HAP-1 (cell line): ENCODE measurements at regions not wholly inside any gene's neighbourhood (a gene's known extent, or its start where the extent isn't known, plus 50 kb on each side); places are given as distances from the start of the nearest gene placed in this dataset.
A peak's percentile ranks its signal among the peaks of the same experiment; 100 is the strongest.

Experiments used
- DNase-seq, 2 experiments: peaks; one replicate each; pipeline ENCODE4 v3.0.0-alpha.2; 2016 to 2020; ENCODE audit warnings: low spot score in 2 of 2
- H3K27me3 ChIP-seq: fragments of 250-450 bp; sonication (Bioruptor Pico); 2 replicates; pipeline ENCODE4 v1.5.1; 2020; ENCODE audit warnings: low read depth, mild to moderate bottlenecking, moderate library complexity
- H3K36me3 ChIP-seq: fragments of 250-450 bp; sonication (Bioruptor Pico); replicated peaks from 2 replicates; pipeline ENCODE4 v1.5.1; 2020; ENCODE audit warnings: mild to moderate bottlenecking
- H3K4me1 ChIP-seq: fragments of 250-450 bp; sonication (Bioruptor Pico); 2 replicates; pipeline ENCODE4 v1.5.1; 2020; ENCODE audit warnings: mild to moderate bottlenecking
- H3K4me3 ChIP-seq: fragments of 250-450 bp; sonication (Bioruptor Pico); 2 replicates; pipeline ENCODE4 v1.5.1; 2020; ENCODE audit warnings: mild to moderate bottlenecking, moderate library complexity
- H3K9me3 ChIP-seq: fragments of 250-450 bp; sonication (Bioruptor Pico); 2 replicates; pipeline ENCODE4 v1.5.1; 2020; ENCODE audit warnings: mild to moderate bottlenecking, moderate library complexity
- in situ Hi-C: fragments of 300-500 bp; cut with MboI; formaldehyde crosslinking; loops from 3 replicates; pipeline ENCODE4 v1.14.3; 2020; ENCODE audit warnings: low sequenced_read_pairs, inconsistent platforms, mixed read lengths

DNA sequence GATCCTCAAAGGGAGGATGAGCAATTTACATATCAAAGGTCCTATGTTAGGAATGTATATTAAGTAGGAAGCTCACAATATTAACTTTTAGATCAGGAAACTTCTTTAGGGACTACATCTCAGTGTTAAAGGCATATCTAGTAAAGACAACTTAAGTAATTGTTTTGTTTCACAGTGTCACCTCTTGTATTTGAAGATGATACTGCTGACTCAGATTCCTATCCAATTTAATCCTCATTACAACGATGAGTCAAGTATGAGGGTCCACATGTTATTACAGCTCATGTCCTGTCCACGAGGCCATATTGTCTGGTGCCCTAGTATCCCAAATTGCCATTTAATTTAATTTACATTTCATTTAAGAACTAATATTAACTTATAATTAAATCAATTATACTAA, 523.9 kb downstream of the CCDC85A start:
- no peak for DNase-seq
- H3K4me1 ChIP-seq, result no peaks in the 10 kb centered on the region
- in situ Hi-C loops, result no loop called here

GRCh38 chr2:56709181-56709580, 525.4 kb downstream of the CCDC85A start:
- no peak for DNase-seq
- Histone ChIP-seq H3K36me3 (no peaks in the 10 kb centered on the region), H3K4me3 (no peak overlapping the region), H3K4me1 (peaks cover 10% of the 10 kb centered on the region), H3K9me3 (no peaks in the 10 kb centered on the region), H3K27me3 (no peaks in the 10 kb centered on the region)
- in situ Hi-C loops, result no loop called here

More for the DNA sequence above, 523.9 kb downstream of the CCDC85A start:
- Histone ChIP-seq H3K9me3 (no peaks in the 10 kb centered on the region), H3K36me3 (no peaks in the 10 kb centered on the region), H3K27me3 (no peaks in the 10 kb centered on the region), H3K4me3 (no peak overlapping the region)

DNA sequence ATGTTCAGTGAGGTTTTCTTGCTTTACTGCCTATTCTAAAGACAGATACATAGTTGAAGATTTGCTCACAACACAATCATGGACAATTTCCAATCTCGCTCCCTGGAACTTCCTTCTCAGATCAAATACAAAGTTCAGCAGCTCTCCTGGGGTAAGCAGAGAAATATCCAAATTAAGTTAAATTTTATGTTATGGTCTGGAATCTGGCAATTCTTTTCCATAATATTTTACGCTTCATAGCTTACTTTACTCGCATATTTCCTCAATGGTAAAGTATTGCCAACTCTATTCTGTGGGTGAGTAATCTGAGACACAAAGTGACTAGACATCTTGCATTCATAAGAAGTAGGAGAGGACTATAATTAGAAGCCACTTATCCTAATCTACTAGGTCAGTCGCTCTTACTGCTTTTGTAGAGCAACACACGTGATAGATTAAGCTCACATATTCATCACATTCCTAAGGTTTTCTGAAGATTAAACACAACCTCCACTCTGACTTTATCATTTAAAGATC, 529.4 kb downstream of the CCDC85A start:
- in situ Hi-C loops, result no loop called here
- H3K4me1 ChIP-seq, result peaks cover 18% of the 10 kb centered on the region
- no peaks in the 10 kb centered on the region for H3K9me3 ChIP-seq
- no peaks in the 10 kb centered on the region for H3K27me3 ChIP-seq
- DNase-seq, result peak in 1 of 2 experiments; percentile 89
- no peak overlapping the region for H3K4me3 ChIP-seq
- no peaks in the 10 kb centered on the region for H3K36me3 ChIP-seq

- Histone ChIP-seq H3K4me3 (no peak overlapping the region), H3K4me1 (peaks cover 18% of the 10 kb centered on the region), H3K36me3 (no peaks in the 10 kb centered on the region), H3K27me3 (no peaks in the 10 kb centered on the region), H3K9me3 (peaks cover 2% of the 10 kb centered on the region; the same call in 1 of the 2 replicates)
- no peak for DNase-seq
- in situ Hi-C loops, result no loop called here
Measured at GRCh38 chr2:56713978-56714377, 530.2 kb downstream of the CCDC85A start.

- H3K4me1 ChIP-seq, result peaks cover 18% of the 10 kb centered on the region
- no peak overlapping the region for H3K4me3 ChIP-seq
- no peak for DNase-seq
- in situ Hi-C loops, result no loop called here
- H3K27me3 ChIP-seq, result no peaks in the 10 kb centered on the region
- no peaks in the 10 kb centered on the region for H3K36me3 ChIP-seq
- peaks cover 2% of the 10 kb centered on the region; the same call in 1 of the 2 replicates for H3K9me3 ChIP-seq
Measured at GRCh38 chr2:56714400-56714799, 530.6 kb downstream of the CCDC85A start.

GRCh38 chr2:56715683-56716082, 531.9 kb downstream of the CCDC85A start:
- no peak for DNase-seq

GRCh38 chr2:56718413-56718812, 534.6 kb downstream of the CCDC85A start:
- DNase-seq, result no peak
- Histone ChIP-seq H3K4me3 (no peak overlapping the region), H3K27me3 (no peaks in the 10 kb centered on the region), H3K36me3 (no peaks in the 10 kb centered on the region), H3K9me3 (peaks cover 2% of the 10 kb centered on the region; the same call in 1 of the 2 replicates), H3K4me1 (peaks cover 14% of the 10 kb centered on the region)
- in situ Hi-C loops, result no loop called here

More at GRCh38 chr2:56715683-56716082, 531.9 kb downstream of the CCDC85A start:
- Histone ChIP-seq H3K4me3 (no peak overlapping the region), H3K27me3 (no peaks in the 10 kb centered on the region), H3K9me3 (peaks cover 2% of the 10 kb centered on the region; the same call in 1 of the 2 replicates), H3K36me3 (no peaks in the 10 kb centered on the region), H3K4me1 (peaks cover 18% of the 10 kb centered on the region)
- in situ Hi-C loops, result no loop called here

GRCh38 chr2:56729212-56729611, 545.4 kb downstream of the CCDC85A start:
- no peaks in the 10 kb centered on the region for H3K4me1 ChIP-seq
- H3K4me3 ChIP-seq, result no peak overlapping the region
- in situ Hi-C loops, result loop anchor here (25.0 kb wide), 1 partner anchor 542 kb away; the partner anchor contains the start of gene CCDC85A
- H3K9me3 ChIP-seq, result 0 out of 2 replicates have a peak, but pooled peaks cover 2% of the 10 kb centered on the region
- no peaks in the 10 kb centered on the region for H3K36me3 ChIP-seq
- no peak for DNase-seq
- H3K27me3 ChIP-seq, result no peaks in the 10 kb centered on the region

GRCh38 chr2:56732946-56733345, 549.2 kb downstream of the CCDC85A start:
- no peak for DNase-seq
- no peaks in the 10 kb centered on the region for H3K36me3 ChIP-seq
- H3K27me3 ChIP-seq, result no peaks in the 10 kb centered on the region
- no peak overlapping the region for H3K4me3 ChIP-seq
- H3K9me3 ChIP-seq, result no peaks in the 10 kb centered on the region
- H3K4me1 ChIP-seq, result no peaks in the 10 kb centered on the region
- in situ Hi-C loops, result loop anchor here (25.0 kb wide), 1 partner anchor 546 kb away; the partner anchor contains the start of gene CCDC85A

GRCh38 chr2:56739413-56739812, 555.6 kb downstream of the CCDC85A start:
- Histone ChIP-seq H3K27me3 (no peaks in the 10 kb centered on the region), H3K36me3 (no peaks in the 10 kb centered on the region), H3K9me3 (no peaks in the 10 kb centered on the region), H3K4me3 (no peak overlapping the region), H3K4me1 (no peaks in the 10 kb centered on the region)
- no peak for DNase-seq
- in situ Hi-C loops, result loop anchor here (25.0 kb wide), 1 partner anchor 552 kb away; the partner anchor contains the start of gene CCDC85A

GRCh38 chr2:56741601-56742102, 557.9 kb downstream of the CCDC85A start:
- no peak overlapping the region for H3K4me3 ChIP-seq
- in situ Hi-C loops, result loop anchor here (25.0 kb wide), 1 partner anchor 554 kb away; the partner anchor contains the start of gene CCDC85A
- DNase-seq, result no peak

GRCh38 chr2:56743807-56744206, 560.0 kb downstream of the CCDC85A start:
- H3K4me3 ChIP-seq, result no peak overlapping the region
- in situ Hi-C loops, result loop anchor here (25.0 kb wide), 1 partner anchor 557 kb away; the partner anchor contains the start of gene CCDC85A

More at GRCh38 chr2:56741601-56742102, 557.9 kb downstream of the CCDC85A start:
- Histone ChIP-seq H3K27me3 (no peaks in the 10 kb centered on the region), H3K4me1 (no peaks in the 10 kb centered on the region), H3K36me3 (no peaks in the 10 kb centered on the region), H3K9me3 (no peaks in the 10 kb centered on the region)

DNA sequence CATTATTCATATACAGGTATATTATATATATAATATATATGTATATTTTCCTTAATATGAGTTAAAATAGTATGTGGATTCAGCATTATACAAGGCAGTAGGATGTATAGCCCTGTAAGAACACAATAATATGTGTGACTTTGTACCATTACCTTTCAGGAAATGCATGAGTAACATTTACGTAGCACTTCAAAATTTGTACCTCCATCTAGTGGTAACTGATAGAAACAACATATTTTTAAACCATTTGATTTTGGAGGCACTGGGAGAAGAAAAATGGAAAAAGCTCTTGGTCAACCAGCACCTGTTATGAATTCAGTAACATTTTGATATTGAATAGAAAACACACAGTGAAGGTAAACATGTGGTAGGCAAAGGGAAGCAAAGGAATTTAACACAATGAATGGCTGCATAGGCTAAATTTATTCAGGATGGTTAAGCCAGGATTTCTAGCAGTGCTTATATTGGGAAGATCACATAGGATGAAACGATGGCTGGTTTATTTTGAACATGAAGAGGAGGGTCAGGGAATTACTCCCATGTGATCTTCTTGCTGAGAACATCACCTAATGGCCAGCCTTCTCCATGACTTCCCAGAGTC, 565.5 kb downstream of the CCDC85A start:
- Histone ChIP-seq H3K4me1 (no peaks in the 10 kb centered on the region), H3K9me3 (no peaks in the 10 kb centered on the region), H3K4me3 (no peak overlapping the region), H3K27me3 (no peaks in the 10 kb centered on the region), H3K36me3 (no peaks in the 10 kb centered on the region)
- peak in 1 of 2 experiments; percentile 43 for DNase-seq
- in situ Hi-C loops, result loop anchor here (25.0 kb wide), 1 partner anchor 562 kb away; the partner anchor contains the start of gene CCDC85A

More at GRCh38 chr2:56743807-56744206, 560.0 kb downstream of the CCDC85A start:
- no peaks in the 10 kb centered on the region for H3K9me3 ChIP-seq
- no peaks in the 10 kb centered on the region for H3K36me3 ChIP-seq
- no peaks in the 10 kb centered on the region for H3K27me3 ChIP-seq
- H3K4me1 ChIP-seq, result no peaks in the 10 kb centered on the region
- no peak for DNase-seq

GRCh38 chr2:56753182-56753581, 569.4 kb downstream of the CCDC85A start:
- in situ Hi-C loops, result no loop called here
- Histone ChIP-seq H3K4me1 (no peaks in the 10 kb centered on the region), H3K4me3 (no peak overlapping the region), H3K9me3 (no peaks in the 10 kb centered on the region), H3K27me3 (no peaks in the 10 kb centered on the region), H3K36me3 (no peaks in the 10 kb centered on the region)
- DNase-seq, result no peak
